ENCODE measurements at regions not wholly inside any gene's neighbourhood (a gene's known extent, or its start where the extent isn't known, plus 50 kb on each side); places are given as distances from the start of the nearest gene placed in this dataset.

DNA sequence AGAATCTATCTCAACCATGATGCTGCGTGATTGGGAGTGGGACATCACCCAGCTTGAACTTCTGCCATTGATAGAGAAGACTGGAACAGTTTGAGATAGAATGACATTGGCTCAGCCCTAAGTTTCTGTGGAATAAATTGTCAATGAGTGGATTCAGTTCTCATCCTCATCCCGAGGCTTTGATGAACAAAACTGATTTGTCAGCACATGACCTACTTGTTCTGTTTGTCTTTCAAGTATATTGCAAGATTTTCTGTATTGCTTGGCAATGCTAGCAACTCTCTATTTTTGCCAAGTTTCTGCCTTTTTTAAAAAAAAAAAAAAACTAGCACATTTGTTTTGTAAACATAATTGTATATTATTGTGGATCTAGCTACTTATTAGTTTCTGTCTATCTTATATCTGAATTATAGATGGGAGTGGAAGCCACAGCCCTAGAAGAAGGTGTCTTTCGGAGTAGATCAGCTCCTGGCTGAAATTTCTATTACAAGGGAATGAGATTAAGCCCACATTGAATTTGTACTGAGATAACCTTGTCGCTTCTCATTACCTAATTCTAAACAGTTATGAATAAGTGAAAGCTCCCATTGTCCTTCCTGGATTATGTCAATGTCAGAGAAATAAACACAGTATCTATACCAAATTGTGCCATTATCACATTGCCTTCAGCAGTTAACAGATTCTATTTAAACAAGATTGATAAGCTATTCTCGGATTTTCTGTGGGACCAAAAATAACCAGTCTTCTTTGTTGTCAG lies 166.1 kb downstream of the TNFSF13B start:
- DNase-seq (ENCODE audit: low read depth): no peak

DNA sequence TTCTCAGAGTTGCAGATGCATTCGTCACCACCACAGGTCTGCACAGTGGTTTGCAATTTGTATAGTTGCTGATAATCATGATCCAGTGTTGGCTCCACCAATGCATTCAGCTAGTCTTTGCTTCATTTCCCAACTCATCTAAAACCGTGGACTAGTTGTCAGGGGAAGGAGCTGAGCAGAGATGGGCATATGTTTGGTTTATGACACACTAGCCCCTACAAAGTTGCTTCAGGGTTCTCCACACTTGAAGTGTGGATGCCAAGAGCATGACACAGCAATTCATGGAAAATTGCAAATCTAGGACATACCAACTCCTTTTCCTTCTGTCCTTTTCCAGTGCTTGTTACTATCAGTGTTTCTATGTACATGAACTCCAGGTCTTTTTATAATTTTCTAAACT lies 168.0 kb downstream of the TNFSF13B start:
- DNase-seq (ENCODE audit: low read depth): no peak

DNA sequence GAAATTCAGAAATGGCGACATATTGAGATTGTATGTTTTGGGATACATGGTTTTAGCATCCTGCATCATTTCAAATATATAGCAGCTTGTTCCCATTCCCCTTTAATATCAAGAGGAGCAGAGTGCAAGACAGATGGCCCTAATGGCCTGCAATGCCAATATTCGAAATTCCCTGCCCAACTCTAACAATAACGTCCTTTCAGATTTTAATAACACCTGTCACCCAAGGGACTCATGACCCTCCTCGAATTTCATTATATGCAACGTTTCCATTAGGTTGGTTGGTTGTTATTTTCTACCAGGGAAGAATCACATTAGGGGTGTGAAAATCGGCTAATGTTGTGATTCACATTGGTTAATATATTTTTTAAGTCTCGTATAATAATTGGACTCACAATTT lies 170.0 kb downstream of the TNFSF13B start:
- DNase-seq (ENCODE audit: low read depth): no peak

DNA sequence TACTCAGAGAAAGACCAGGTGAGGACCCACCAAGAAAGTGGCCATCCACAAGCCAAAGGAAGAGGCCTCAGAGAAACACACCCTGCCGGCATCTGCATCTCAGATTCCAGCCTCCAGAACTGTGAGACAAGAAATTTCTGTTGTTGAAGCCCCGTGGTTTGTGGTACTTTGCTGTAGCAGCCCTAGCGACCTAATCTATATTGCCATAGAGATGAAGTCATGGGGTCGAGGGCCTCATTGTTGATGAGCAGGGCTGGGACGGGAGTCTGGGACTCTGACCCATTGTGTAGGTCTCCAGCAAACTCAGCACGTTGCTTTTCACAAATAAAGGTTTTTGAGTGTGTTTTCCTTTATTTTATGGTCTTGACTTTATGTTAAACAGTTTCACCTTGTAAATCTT lies 174.9 kb downstream of the TNFSF13B start:
- no peak for DNase-seq (ENCODE audit: low read depth)

DNA sequence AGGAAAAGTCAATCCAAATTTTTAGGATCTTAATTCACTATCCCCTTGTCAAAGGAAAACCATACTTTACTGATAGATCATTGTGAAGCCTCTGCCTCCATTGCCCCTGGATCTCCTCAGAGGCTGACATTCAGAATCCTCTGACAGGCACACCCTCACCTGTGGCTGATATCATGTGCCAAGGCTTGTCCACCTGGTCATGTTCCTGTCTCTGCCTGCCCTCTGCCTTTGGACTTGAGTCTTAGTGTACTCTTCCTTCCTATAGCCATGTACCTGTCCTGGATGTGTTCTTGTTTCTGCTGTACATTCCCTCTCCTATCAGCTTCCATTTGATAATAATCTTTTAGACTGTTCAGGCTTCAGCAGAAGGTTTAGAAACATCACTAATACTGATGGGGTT lies 179.4 kb downstream of the TNFSF13B start:
- DNase-seq (ENCODE audit: low read depth): no peak

DNA sequence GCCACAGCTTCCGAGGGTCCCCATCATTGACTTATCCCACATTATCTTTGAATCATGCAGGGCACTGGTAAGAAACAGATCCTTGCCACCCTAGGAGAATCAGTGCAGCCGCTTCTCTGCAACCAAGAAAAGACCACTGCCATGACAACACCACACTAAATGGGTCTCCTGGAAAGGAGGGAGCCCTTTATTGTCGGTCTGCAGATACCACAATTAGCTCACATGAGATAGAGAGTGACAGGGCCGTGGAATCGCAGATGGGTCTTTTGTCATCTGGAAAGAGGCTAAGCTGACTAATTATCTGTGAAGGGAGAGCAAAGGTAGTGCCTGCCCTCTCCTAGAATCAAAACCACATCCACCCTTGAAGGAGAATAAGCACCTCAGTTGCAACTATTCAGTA lies 178.3 kb upstream of the MYO16 start:
- no peak for DNase-seq (ENCODE audit: low read depth)

DNA sequence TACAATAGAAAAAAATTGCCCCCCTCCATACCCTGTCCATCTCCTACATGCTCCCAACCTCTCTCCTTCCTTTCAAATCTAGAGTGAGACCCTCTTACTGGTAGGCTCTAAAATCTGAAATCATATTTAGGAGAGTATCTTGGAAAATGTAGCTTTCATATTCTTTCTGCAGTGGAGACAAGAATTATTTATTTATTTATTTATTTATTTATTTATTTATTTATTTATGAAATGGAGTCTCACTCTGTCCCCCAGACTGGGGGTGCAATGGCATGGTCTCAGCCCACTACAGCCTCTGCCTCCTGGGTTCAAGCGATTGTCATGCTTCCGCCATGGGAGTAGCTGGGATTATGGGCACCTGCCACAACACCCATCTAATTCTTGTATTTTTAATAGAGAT lies 174.1 kb upstream of the MYO16 start:
- no peak for DNase-seq (ENCODE audit: low read depth)

DNA sequence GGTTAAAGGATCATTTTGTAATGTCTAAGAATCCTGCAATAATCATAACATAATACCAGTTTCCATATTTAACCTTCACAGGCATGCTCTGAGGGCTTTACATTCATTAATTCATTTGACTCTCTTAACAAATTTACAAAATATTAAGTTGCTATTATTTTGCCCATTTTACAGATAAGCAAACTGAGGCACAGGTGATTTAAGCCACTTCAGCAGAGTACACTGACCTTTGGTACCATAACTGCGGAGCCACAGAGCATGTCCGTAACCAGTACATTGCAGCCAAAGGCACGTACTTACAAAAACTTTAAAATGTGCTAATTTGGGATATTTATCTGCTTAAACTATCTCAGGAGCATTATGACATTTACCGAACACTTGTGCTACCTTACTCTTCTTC lies 169.4 kb upstream of the MYO16 start:
- DNase-seq (ENCODE audit: low read depth): no peak

DNA sequence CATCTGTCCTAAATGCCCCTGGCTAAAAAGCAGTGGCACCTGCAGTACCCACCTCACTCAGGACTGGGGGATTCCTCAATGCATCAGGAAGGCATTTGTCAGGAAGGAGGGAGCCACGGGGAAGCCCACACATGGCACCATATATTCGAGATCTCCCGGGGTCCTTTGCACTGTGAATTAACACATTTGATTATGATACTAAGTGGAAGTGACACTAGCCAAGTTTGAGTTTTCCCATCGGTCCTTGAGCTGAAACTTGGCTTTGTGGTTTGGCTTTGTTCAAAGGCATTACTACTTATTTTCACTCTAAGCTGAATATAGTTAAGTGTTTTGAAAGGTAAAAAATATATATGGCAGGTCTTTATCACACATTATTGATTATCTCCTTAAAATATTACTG lies 168.7 kb upstream of the MYO16 start:
- DNase-seq (ENCODE audit: low read depth): no peak

DNA sequence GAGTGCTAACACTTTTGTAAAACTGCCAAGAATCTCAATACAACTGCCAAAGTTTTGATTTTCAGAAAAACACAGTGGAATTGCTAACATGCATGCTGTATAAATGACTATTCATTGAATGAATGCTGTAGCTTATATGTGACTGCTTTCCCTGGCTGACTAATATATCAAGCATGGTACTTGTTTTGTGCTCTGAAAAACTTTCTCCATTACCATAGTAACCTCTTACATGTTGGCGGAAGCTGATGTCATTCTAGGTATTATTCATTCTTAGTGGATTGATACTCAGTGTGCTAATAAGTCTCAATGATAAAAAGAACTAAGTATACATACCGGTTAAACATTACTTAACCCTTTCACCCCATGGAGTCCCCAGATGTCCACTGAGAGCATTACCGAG lies 166.1 kb upstream of the MYO16 start:
- peak; percentile 90 for DNase-seq (ENCODE audit: low read depth)

DNA sequence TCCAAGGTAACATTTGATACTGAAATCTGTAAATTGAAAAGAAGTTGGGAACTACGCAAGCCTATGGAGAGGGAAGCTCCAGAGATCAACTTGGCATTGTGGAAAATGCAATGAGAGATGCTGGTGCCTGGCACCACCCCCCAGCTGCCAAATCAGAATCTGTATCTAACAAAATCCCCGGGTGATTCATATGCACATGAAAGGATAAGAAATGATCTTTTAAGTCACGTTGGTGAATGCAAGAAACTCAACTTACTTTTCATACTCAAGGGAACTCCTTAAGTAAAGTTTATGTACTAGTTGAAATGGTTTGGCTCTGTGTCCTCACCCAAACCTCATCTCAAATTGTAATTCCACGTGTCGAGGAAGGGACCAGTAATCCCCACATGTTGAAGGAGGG lies 158.5 kb upstream of the MYO16 start:
- no peak for DNase-seq (ENCODE audit: low read depth)

DNA sequence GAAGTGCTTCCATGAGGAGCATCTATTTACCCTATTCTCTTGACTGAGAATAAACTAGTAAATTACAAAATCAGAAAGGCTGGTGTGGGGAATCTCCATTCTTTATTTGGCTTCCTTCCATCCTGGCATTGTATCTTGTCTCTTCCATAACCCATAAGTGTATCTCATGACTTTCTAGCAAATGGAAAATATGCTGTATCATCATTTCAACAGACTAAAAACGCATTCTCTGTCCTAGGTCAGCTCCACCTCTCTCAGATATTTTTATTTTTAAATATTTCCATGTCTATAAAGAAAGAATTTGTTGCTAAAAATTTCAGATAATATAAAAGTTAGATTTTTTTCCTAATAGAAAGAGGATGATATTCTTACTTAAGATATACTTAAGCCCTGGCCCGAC lies 154.2 kb upstream of the MYO16 start:
- DNase-seq (ENCODE audit: low read depth): no peak

DNA sequence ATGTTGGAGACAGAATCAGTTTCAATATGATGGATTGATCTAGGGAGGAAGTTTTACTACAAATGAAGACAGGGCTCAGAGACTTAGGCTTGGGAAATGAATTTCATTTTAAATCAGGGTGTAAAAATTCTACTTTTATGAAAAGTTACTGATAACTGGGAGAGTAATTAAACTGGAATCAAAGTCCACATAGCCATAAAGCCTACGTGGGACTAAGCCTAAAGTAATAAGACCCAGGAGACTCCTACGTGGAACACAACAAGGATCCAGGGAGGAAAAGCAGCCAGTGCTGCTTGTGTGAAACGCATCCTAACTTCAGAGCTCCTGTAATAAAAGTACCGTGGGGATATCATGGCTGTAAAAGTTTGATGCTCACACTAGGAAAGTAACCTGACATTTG lies 152.0 kb upstream of the MYO16 start:
- no peak for DNase-seq (ENCODE audit: low read depth)

DNA sequence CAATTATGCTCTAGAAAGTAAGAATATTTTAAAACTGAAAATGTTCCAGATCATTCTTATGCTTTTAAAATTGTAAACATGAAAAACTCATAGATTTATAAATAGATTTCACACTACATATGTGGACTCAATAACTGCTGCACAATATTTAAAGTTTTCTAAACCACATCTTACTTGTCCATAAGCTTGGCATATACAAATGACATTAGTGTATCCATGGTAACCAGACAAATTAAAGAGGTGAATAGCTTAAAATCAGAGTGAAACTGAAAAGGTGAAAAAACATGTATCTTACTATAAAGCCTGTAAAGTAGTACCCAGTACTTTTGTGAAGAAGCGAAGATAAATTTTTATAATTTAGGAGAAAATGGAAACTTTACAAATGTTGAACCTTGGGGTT lies 151.2 kb upstream of the MYO16 start:
- no peak for DNase-seq (ENCODE audit: low read depth)

DNA sequence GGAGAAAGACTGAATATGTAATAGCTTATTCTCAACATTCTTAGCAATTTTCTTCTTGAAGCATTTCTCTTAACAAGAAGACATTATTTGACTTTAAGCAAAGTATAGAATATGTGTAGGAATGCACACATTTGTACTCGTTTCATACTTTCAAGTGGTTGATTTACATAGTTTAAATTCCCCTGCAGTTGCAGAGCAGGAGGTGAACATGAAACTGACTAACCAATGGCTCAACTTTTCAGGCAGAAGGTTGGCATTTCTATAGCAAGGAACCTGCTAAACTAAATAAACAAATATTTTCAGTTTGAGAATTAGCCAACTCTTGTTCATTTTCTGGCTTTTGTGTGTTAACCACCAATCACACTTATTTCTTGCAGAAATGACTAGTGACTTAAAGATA lies 145.4 kb upstream of the MYO16 start:
- DNase-seq (ENCODE audit: low read depth): no peak

DNA sequence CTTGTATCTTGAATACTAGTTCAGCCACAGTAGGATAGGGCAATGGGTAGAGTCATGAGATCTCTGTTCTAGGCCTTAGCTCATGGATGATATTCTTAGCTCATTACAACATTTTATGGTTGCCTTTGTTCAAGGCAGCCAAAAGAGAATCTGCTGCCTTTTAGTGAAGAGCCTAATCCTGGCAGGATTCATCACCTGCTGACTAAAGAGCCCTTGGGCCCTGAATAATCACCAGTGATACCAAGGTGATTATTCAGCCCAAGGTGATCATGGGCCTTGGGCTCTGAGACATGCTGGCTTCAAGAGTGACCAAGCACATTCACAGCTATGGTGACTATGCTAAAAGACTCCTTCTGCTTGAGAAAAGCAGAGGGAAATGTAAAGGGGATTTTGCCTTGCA lies 143.3 kb upstream of the MYO16 start:
- no peak for DNase-seq (ENCODE audit: low read depth)

DNA sequence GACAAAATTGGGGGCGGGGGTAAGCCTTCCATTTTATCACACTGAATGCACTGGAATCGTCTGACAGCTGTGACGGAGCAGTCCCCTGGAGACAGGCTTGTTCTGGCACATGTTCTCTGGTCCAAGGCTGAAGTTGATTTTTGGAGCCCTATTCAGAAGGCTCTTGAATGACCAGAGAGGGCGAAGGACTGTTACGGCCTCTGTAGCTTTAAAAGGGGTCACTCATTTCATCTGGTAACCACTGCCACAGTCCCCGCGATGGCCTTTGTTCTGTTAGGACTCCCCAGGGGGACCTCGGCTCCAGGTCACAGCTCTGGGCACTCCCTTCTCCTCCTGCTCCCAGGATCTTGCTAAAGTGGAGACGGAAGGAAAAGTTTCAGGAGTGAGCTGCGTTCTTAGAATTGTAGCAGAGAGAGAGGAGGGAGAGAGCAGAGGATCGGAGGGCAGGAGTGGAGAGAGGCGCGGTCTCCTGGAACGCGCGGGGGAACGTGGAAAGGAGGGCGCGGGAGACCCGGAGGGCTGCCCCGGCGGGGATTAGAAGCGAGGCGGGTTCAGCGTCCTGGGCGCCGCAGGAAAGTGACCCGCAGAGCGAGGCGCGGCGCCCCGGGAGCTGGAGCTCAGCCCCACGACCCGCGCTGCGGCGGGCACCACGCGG lies 134.3 kb upstream of the MYO16 start:
- no peak for DNase-seq (ENCODE audit: low read depth)

DNA sequence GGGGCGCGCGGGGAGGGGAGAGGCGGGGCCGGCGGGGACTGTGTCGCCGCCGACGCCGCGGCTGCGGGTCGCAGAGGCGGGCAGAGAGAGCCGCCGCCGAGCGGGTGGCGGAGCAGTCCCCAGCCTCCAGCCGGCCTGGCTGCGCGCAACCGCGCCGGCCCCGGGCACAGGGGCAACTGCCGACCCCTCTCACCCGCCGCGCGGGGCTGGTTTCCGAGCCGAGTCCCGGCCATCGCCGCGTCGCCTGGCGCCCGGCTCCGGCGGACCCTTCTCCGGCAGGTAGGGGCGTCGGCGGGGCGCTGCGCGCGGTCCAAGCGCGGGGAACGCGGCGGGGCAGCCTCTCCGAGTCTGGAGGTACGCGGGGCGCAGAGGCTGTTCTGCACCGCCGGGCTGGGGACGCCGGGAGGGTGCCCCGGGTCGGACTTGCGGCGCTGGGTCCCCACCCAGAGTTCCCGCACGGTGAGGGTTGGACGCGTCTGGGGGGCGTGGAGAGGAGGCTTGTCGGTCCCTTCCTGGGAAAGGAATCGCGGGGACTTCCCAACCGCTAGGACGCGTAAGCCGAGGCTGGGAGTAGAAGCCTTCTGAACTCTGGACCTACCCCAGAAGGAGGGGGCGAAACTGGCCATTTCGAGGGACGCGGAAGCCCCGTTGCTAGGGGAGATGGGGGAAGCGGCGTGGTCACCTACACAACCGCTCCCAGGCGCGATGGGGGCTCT lies 133.6 kb upstream of the MYO16 start:
- DNase-seq (ENCODE audit: low read depth): no peak

DNA sequence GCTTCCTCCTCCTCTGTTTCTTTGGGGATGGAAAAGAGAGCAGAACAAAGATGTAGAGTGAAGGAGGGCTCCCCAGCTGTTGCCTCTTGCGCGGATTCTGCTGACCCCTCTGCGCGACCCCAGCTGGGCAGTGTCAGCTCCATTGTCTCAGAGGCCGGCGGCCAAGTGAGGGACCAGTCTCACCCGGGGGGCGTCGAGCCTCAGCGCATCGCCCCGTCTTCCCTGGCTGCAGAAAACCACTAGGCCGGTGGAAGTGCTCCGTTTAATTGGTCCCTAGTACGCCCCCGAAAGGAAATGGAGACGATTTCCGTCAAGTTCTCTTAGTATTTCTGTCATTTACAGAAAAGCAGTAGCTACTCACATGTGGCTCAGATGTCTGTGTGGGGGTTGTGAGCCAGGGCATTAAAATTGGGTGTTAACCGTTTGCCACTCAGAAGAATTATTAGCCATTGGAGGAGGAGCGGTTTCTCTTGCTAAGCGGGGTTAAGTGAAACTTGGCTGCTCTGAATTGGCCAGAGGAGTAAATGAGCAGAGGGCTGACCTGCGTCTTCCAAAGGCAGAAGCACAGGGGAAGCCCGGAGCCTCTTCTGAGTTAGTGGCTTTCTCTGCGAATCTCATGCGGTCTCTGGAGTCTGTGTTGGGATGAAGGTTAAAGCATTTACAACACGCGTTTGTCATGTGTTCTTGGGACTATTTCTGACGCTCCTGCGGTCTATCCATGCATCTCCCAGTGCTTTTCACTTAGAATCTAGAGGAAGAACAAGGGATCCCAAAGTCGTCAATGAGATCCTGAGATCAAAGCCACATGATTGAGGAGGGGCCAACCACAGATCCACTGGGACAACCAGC lies 132.8 kb upstream of the MYO16 start:
- DNase-seq (ENCODE audit: low read depth): no peak

DNA sequence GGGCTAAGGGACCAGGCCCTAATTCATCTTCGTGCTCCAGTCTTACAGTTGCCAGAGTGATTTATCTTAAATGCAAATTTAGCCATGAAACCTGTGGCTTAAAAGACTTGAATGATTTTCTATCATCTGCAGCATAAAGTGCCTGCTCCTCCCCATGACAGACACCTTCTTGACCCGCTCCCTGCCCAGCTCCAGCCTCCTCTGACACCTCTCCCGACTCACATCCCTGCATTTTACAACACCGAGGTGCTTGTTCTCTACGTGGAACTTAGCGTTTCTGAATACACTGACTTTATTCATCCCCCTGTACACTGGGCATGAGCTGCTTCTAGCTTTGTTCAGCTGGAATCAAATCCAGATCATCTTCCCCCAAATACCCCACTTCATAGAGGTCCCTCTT lies 128.7 kb upstream of the MYO16 start:
- no peak for DNase-seq (ENCODE audit: low read depth)

DNA sequence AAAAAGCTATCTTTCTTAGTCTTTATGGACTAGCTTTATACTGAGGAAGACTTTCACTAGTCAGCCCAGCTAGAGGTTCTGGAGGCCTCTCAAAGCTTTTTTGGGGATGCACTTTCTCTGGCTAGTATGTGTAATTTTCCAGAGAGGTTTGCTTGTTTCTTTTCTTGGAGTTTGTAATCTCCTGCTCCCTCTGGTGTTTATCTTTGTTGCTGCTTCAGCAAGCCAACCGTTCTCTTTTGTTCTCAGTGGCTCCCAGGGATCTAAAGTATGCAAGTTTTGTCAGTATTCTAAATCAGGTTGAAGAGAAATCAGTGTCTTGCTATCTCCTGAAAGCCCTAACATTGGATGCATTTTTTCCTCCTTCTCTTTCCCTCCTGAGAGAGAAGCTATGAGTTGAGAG lies 121.1 kb upstream of the MYO16 start:
- DNase-seq (ENCODE audit: low read depth): peak; percentile 20

DNA sequence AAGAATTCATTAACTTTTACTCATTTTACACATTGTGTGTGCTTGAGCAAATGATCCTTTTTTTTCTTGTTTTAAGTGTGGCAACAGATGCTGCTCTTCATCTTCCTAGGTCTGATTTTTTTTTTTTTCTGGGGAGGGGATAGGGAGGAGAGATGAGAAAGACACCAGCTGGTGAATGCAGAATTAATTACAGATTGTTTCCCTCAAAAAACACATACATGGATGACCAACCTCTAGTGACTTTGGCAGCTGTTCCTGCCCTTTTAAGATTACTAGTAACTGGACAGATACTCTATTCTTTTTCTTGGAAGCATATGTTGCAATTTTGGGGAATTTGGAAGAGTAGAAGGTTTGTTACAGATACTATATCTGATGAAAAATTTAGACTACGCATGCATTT lies 103.6 kb upstream of the MYO16 start:
- DNase-seq (ENCODE audit: low read depth): no peak

All from renal cortical epithelial cell (primary cell).